NCI-H446 (cell line): ENCODE measurements at regions not wholly inside any gene's neighbourhood (a gene's known extent, or its start where the extent isn't known, plus 50 kb on each side); places are given as distances from the start of the nearest gene placed in this dataset.
"Not testable (repeated sequence)": the region's sequence is repeated elsewhere in the genome, so short reads cannot be mapped to it uniquely, and the experiment has no call there.

Source experiments
- DNase-seq, 2 experiments: peaks; one replicate each; lab custom pipeline; 2025; lab: John Stamatoyannopoulos, UW

GRCh38 chr7:98774884-98775283 is 94.9 kb downstream of the TMEM130 start:
- no peak for DNase-seq

- DNase-seq, result no peak
Observed at GRCh38 chr7:98777051-98777450, 92.8 kb downstream of the TMEM130 start.

DNA sequence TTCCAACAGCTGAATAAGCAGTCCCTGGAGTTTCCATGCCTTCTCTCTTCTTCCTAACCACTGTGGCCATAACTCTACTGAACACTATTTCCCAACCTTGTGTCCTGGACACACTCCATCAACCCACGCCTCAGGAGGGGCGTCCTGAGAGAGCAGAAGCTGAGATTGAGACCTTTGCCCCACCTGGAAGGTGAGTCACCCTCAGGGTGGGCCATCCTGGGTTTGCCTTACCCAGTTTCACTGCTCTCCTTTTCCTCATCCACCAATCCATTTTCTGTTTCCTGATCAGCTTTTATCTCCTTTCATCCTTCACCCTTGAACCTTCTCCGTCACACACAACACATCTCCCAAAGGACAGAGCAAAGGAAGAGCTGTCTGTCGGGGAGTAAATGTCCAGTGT is 91.4 kb downstream of the TMEM130 start:
- no peak for DNase-seq

GRCh38 chr7:98779800-98780587 is 89.8 kb downstream of the TMEM130 start:
- DNase-seq, result no peak

GRCh38 chr7:98784216-98784785 is 85.5 kb downstream of the TMEM130 start:
- no peak for DNase-seq

DNA sequence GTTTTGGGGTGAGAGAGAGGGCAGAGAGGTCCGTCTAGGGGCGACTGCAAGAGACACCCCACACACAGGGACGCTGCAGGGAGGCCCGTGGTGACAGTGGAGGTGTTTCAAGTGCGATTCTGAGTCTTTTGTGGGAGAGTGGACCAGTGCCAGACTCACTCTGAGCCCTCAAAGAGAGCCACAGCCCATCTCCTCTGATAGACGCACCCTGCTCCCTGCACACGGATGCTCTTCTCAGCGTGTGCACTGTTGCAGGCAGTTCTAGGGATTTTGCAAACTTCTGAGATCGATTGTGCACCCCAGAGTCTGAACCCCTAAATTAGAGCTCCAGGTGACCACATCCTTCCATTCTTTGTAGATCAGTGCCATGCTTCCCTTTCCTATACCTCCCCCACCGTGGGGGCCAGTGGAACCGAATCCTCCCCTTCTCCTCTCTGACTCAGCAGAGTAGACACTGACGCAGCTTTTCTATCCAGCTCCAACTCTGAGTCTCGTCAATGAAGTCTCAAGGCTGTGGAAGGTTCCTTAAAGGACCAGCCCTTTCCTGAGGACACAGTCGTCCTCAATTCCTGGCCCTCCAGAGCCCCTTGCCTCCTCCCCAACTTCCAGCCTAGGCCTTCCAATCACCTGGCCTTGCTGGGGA is 83.8 kb downstream of the TMEM130 start:
- DNase-seq, result no peak

- DNase-seq, result no peak
Observed at GRCh38 chr7:98788966-98789365, 80.8 kb downstream of the TMEM130 start.

DNA sequence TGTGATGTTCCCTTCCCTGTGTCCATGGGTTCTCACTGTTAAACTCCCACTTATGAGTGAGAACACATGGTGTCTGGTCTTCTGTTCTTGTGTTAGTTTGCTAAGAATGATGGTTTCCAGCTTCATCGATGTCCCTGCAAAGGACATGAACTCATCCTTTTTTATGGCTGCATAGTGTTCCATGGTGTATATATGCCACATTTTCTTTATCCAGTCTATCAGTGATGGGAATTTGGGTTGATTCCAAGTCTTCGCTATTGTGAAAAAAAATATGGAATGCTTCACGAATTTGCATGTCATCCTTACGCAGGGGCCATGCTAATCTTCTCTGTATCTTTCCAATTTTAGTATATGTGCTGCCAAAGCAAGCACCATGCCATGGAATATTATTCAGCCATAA is 75.4 kb downstream of the TMEM130 start:
- not testable (repeated sequence) for DNase-seq

GRCh38 chr7:98795741-98796493 is 73.9 kb downstream of the TMEM130 start:
- no peak for DNase-seq
